Central memory CD4-positive, alpha-beta T cell (primary cell): ENCODE measurements at regions not wholly inside any gene's neighbourhood (a gene's known extent, or its start where the extent isn't known, plus 50 kb on each side); places are given as distances from the start of the nearest gene placed in this dataset.

Source experiments
- DNase-seq: peaks from one replicate; pipeline ENCODE4 v3.0.0; 2022

- no peak for DNase-seq
Measured at GRCh38 chr2:47265158-47265557, 88.8 kb upstream of the CALM2 start.

GRCh38 chr2:47264686-47265085, 88.4 kb upstream of the CALM2 start:
- DNase-seq, result no peak

- no peak for DNase-seq
Measured at GRCh38 chr2:47264143-47264542, 87.8 kb upstream of the CALM2 start.

GRCh38 chr2:47262657-47263056, 86.3 kb upstream of the CALM2 start:
- DNase-seq, result no peak

GRCh38 chr2:47260971-47261370, 84.7 kb upstream of the CALM2 start:
- no peak for DNase-seq

GRCh38 chr2:47259829-47260228, 83.5 kb upstream of the CALM2 start:
- DNase-seq, result no peak

GRCh38 chr2:47257946-47258348, 81.6 kb upstream of the CALM2 start:
- DNase-seq, result no peak

GRCh38 chr2:47256416-47257087, 80.2 kb upstream of the CALM2 start:
- DNase-seq, result no peak

GRCh38 chr2:47255794-47256193, 79.5 kb upstream of the CALM2 start:
- DNase-seq, result no peak

- no peak for DNase-seq
Measured at GRCh38 chr2:47254464-47254863, 78.2 kb upstream of the CALM2 start.

GRCh38 chr2:47253447-47253846, 77.1 kb upstream of the CALM2 start:
- DNase-seq, result no peak

- DNase-seq, result no peak
Measured at GRCh38 chr2:47251404-47251675, 75.0 kb upstream of the CALM2 start.

- DNase-seq, result no peak
Measured at GRCh38 chr2:47250586-47251403, 74.5 kb upstream of the CALM2 start.

GRCh38 chr2:47249931-47250330, 73.6 kb upstream of the CALM2 start:
- DNase-seq, result no peak

GRCh38 chr2:47249157-47249900, 73.0 kb upstream of the CALM2 start:
- DNase-seq, result no peak

GRCh38 chr2:47243596-47244323, 67.4 kb upstream of the CALM2 start:
- no peak for DNase-seq

- no peak for DNase-seq
Measured at GRCh38 chr2:47241715-47242114, 65.4 kb upstream of the CALM2 start.

- no peak for DNase-seq
Measured at GRCh38 chr2:47239119-47239969, 63.0 kb upstream of the CALM2 start.

GRCh38 chr2:47238638-47239037, 62.3 kb upstream of the CALM2 start:
- DNase-seq, result no peak

GRCh38 chr2:47237375-47238334, 61.3 kb upstream of the CALM2 start:
- no peak for DNase-seq
